ENCODE measurements at regions not wholly inside any gene's neighbourhood (a gene's known extent, or its start where the extent isn't known, plus 50 kb on each side); places are given as distances from the start of the nearest gene placed in this dataset.

DNA sequence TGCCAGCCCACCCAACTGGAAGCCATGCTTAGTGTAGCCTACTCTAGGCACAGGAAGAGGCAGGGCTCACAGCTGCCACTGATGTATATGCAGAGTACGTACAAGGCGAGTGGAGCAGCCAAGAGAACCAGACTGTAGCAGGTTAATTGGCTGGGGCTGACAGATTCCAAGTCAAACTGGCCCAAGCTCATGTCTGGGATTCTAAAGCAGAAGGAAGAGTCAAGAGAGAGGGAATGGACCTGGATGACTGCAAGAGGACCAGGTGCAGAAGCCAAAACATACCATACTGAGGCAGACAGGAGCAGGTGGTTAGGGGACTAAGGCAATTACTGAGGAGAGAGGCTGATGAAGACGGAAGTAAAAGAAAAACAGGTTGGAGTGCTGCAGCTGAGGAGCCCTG lies 51.3 kb upstream of the LRRN2 start:
- Histone ChIP-seq H3K4me1 (ENCODE audit: control insufficient read depth, insufficient read depth, low read length) (peaks cover 6% of the 10 kb centered on the region), H3K36me3 (ENCODE audit: control insufficient read depth, insufficient read depth, low read length) (no peaks in the 10 kb centered on the region), H3K27me3 (ENCODE audit: control insufficient read depth, insufficient read depth, low read length) (peaks cover 20% of the 10 kb centered on the region), H3K4me3 (ENCODE audit: low read depth, low read length) (no peak overlapping the region), H3K9me3 (ENCODE audit: control insufficient read depth, insufficient read depth, low read length) (no peaks in the 10 kb centered on the region), H3K9ac (ENCODE audit: low read depth, low read length) (no peak overlapping the region)

DNA sequence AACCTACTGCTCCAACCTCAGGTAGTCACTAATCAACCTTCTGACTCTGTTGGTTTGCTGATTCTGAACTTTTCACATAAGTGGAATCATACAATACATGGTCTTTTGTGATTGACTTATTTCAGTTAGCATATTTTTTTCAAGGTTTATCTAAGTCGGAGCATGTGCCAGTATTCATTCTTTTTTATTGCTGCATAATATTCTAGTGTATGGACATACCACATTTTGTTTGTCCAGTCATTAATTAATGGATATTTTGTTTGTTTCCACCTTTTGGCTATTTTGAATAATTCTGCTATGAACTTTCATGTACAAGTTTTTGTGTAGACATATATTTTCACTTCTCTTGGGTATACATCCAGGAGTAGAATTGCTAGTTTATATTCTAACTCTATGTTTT lies 53.0 kb upstream of the LRRN2 start:
- Histone ChIP-seq H3K27me3 (ENCODE audit: control insufficient read depth, insufficient read depth, low read length) (peaks cover 22% of the 10 kb centered on the region), H3K9ac (ENCODE audit: low read depth, low read length) (no peak overlapping the region), H3K36me3 (ENCODE audit: control insufficient read depth, insufficient read depth, low read length) (no peaks in the 10 kb centered on the region), H3K4me1 (ENCODE audit: control insufficient read depth, insufficient read depth, low read length) (no peaks in the 10 kb centered on the region), H3K9me3 (ENCODE audit: control insufficient read depth, insufficient read depth, low read length) (no peaks in the 10 kb centered on the region), H3K4me3 (ENCODE audit: low read depth, low read length) (no peak overlapping the region)

DNA sequence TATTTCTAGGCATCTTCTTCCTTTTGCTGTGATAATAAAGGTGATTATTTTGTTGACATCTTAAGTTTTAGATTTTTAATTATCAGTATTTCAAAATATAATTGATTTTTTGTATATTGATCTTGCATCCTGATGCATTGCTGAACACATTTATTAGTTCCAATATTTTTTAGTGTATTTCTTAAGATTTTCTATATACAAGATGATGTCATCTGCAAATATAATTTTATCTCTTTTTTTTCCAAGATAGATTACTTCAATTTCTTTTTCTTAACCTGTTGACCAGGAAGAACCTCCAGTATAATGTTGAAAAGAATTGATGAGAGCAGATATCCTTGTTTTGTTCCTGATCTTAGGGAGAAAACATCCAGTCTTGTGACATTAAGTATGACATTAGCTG lies 54.8 kb upstream of the LRRN2 start:
- Histone ChIP-seq H3K36me3 (ENCODE audit: control insufficient read depth, insufficient read depth, low read length) (no peaks in the 10 kb centered on the region), H3K9me3 (ENCODE audit: control insufficient read depth, insufficient read depth, low read length) (no peaks in the 10 kb centered on the region), H3K27me3 (ENCODE audit: control insufficient read depth, insufficient read depth, low read length) (peaks cover 8% of the 10 kb centered on the region), H3K4me1 (ENCODE audit: control insufficient read depth, insufficient read depth, low read length) (no peaks in the 10 kb centered on the region), H3K9ac (ENCODE audit: low read depth, low read length) (no peak overlapping the region), H3K4me3 (ENCODE audit: low read depth, low read length) (no peak overlapping the region)

DNA sequence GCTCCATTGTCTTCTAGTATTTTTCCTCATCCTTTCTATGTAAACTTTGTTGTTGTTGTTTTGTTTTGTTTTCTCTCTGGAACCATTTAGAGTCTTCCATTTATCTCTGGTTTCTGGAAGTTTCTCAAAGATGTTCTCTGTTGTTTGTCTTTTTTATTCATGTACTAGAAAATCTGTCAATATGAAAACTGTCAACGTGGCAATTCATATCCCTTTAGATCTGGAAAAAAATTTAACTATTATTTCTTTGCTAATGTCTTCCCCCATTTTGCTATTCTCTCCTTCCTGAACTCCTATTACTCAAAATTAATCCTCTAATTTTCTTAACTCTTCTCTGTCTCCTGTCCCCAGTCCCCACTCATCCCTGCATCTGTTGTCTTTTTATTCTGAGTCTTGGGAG lies 55.9 kb upstream of the LRRN2 start:
- Histone ChIP-seq H3K9me3 (ENCODE audit: control insufficient read depth, insufficient read depth, low read length) (no peaks in the 10 kb centered on the region), H3K4me1 (ENCODE audit: control insufficient read depth, insufficient read depth, low read length) (no peaks in the 10 kb centered on the region)

GRCh38 chr1:204742676-204743251 lies 57.2 kb upstream of the LRRN2 start:
- H3K4me3 ChIP-seq (ENCODE audit: low read depth, low read length): no peak overlapping the region
- peaks cover 3% of the 10 kb centered on the region for H3K27me3 ChIP-seq (ENCODE audit: control insufficient read depth, insufficient read depth, low read length)
- H3K4me1 ChIP-seq (ENCODE audit: control insufficient read depth, insufficient read depth, low read length): no peaks in the 10 kb centered on the region

More for the DNA sequence above, 55.9 kb upstream of the LRRN2 start:
- peaks cover 3% of the 10 kb centered on the region for H3K27me3 ChIP-seq (ENCODE audit: control insufficient read depth, insufficient read depth, low read length)
- no peak overlapping the region for H3K9ac ChIP-seq (ENCODE audit: low read depth, low read length)
- H3K4me3 ChIP-seq (ENCODE audit: low read depth, low read length): no peak overlapping the region
- H3K36me3 ChIP-seq (ENCODE audit: control insufficient read depth, insufficient read depth, low read length): no peaks in the 10 kb centered on the region

GRCh38 chr1:204744107-204744779 lies 58.7 kb upstream of the LRRN2 start:
- peaks cover 7% of the 10 kb centered on the region for H3K27me3 ChIP-seq (ENCODE audit: control insufficient read depth, insufficient read depth, low read length)
- H3K4me3 ChIP-seq (ENCODE audit: low read depth, low read length): no peak overlapping the region
- H3K36me3 ChIP-seq (ENCODE audit: control insufficient read depth, insufficient read depth, low read length): no peaks in the 10 kb centered on the region
- H3K4me1 ChIP-seq (ENCODE audit: control insufficient read depth, insufficient read depth, low read length): no peaks in the 10 kb centered on the region
- H3K9ac ChIP-seq (ENCODE audit: low read depth, low read length): no peak overlapping the region
- H3K9me3 ChIP-seq (ENCODE audit: control insufficient read depth, insufficient read depth, low read length): no peaks in the 10 kb centered on the region

More at GRCh38 chr1:204742676-204743251, 57.2 kb upstream of the LRRN2 start:
- Histone ChIP-seq H3K36me3 (ENCODE audit: control insufficient read depth, insufficient read depth, low read length) (no peaks in the 10 kb centered on the region), H3K9ac (ENCODE audit: low read depth, low read length) (no peak overlapping the region), H3K9me3 (ENCODE audit: control insufficient read depth, insufficient read depth, low read length) (no peaks in the 10 kb centered on the region)

- H3K9ac ChIP-seq (ENCODE audit: low read depth, low read length): no peak overlapping the region
- peaks cover 10% of the 10 kb centered on the region for H3K4me1 ChIP-seq (ENCODE audit: control insufficient read depth, insufficient read depth, low read length)
- no peaks in the 10 kb centered on the region for H3K9me3 ChIP-seq (ENCODE audit: control insufficient read depth, insufficient read depth, low read length)
- peaks cover 18% of the 10 kb centered on the region for H3K27me3 ChIP-seq (ENCODE audit: control insufficient read depth, insufficient read depth, low read length)
- H3K4me3 ChIP-seq (ENCODE audit: low read depth, low read length): no peak overlapping the region
- no peaks in the 10 kb centered on the region for H3K36me3 ChIP-seq (ENCODE audit: control insufficient read depth, insufficient read depth, low read length)
Observed at GRCh38 chr1:204746838-204747442, 61.4 kb upstream of the LRRN2 start.

DNA sequence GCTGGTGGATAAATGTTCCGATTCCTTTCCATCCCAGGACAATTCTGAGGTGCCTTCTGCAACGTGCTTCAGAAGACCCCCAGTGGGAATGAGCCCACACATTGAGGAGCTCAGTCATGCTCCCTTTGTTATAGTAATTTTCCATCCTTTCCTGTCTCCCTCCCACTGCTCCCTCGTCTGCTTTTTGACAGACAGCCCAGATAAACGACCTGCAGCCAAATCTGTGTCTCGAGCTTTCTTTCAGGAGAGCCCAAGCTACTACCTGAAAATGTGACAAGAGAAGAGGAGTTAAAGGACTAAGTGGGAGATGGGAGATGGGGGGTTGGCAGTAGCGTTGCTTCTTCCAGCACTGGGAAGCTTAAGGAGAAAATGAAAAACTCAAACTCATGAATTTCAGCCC lies 65.9 kb upstream of the LRRN2 start:
- peak overlapping the region; percentile 69 for H3K4me3 ChIP-seq (ENCODE audit: low read depth, low read length)
- no peak overlapping the region for H3K9ac ChIP-seq (ENCODE audit: low read depth, low read length)
- peaks cover 10% of the 10 kb centered on the region for H3K4me1 ChIP-seq (ENCODE audit: control insufficient read depth, insufficient read depth, low read length)
- peaks cover 15% of the 10 kb centered on the region for H3K27me3 ChIP-seq (ENCODE audit: control insufficient read depth, insufficient read depth, low read length)
- H3K9me3 ChIP-seq (ENCODE audit: control insufficient read depth, insufficient read depth, low read length): no peaks in the 10 kb centered on the region
- H3K36me3 ChIP-seq (ENCODE audit: control insufficient read depth, insufficient read depth, low read length): no peaks in the 10 kb centered on the region

DNA sequence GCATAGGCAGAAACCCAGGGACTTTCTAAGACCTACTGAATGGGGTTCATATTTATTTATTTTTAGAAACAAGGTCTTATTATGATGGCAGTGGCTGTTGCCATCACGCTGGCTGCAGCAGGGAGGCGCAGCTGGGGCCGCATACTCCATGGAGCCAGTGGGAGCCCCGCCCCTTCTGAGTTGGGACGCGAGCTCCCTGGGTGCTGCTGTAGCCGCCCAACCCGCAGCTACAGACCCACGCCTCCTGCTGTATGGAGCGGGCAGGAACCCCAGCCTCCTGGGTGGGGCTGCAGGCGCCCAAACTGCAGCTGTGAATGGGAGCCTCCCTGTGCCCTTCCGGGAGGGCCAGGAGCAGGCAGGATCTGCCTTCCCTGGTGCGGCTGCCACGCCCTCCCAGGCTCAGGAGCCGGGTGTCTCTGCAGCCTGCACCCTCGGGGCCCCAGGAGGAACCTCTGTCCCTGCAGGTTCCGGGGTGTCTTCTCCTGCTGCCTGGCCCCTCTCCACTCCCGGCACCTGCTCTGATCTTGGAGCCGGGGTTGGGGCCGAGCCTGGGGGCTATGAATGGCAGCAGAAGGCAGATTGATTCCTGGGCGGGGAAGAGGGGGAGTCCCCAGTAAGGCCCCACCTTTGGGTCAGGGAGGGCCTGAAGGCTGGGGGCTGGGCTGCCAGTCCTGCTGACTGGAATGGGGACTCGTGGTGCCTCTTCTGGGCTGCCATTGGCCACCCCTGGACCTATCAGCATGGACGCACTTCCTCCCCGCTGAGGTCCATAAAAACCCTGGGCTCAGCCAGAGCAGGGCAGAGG lies 66.5 kb upstream of the LRRN2 start:
- Histone ChIP-seq H3K27me3 (ENCODE audit: control insufficient read depth, insufficient read depth, low read length) (peaks cover 15% of the 10 kb centered on the region), H3K9me3 (ENCODE audit: control insufficient read depth, insufficient read depth, low read length) (no peaks in the 10 kb centered on the region), H3K9ac (ENCODE audit: low read depth, low read length) (no peak overlapping the region), H3K4me3 (ENCODE audit: low read depth, low read length) (peak overlapping the region; percentile 69), H3K4me1 (ENCODE audit: control insufficient read depth, insufficient read depth, low read length) (peaks cover 10% of the 10 kb centered on the region), H3K36me3 (ENCODE audit: control insufficient read depth, insufficient read depth, low read length) (no peaks in the 10 kb centered on the region)

DNA sequence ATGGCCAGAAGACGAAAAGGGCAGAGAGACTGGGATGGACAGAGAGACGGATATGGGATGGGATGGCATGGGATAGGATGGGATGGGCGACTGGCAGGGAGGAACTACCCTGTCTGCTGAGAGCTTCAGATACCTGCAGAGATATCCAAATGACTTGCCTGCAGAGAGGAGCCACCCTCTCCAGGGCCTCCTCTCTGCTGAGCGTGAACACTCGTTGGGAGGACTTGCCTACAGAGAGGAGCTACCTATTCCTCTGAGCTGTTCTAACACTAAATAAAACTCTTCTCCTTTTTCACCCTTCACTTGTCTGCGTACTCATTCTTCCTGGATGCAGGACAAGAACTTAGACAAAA lies 67.1 kb upstream of the LRRN2 start:
- H3K27me3 ChIP-seq (ENCODE audit: control insufficient read depth, insufficient read depth, low read length): peaks cover 15% of the 10 kb centered on the region
- H3K4me3 ChIP-seq (ENCODE audit: low read depth, low read length): peak overlapping the region; percentile 69
- no peaks in the 10 kb centered on the region for H3K9me3 ChIP-seq (ENCODE audit: control insufficient read depth, insufficient read depth, low read length)
- H3K4me1 ChIP-seq (ENCODE audit: control insufficient read depth, insufficient read depth, low read length): peaks cover 10% of the 10 kb centered on the region
- H3K36me3 ChIP-seq (ENCODE audit: control insufficient read depth, insufficient read depth, low read length): no peaks in the 10 kb centered on the region
- no peak overlapping the region for H3K9ac ChIP-seq (ENCODE audit: low read depth, low read length)

DNA sequence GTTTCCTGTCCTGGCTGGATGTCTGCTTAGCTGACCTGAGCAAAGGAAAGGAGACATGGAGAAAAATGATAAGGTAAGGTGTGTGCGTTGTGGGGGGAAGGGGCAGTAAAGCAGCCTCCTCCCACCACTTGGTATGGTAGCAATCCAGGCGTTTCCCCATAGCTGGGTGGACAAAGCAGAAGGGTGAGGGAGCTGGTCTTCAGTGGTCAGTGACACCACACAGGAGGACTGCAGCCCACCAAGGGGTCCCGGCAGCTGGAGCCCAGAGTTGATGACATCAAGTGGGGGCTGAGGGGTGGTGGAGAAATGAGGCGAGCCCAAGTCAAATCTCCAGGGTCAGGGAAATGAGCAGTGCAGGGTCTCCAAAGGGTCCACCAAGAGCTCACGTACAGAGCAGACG lies 69.3 kb upstream of the LRRN2 start:
- H3K9me3 ChIP-seq (ENCODE audit: control insufficient read depth, insufficient read depth, low read length): no peaks in the 10 kb centered on the region
- peaks cover 14% of the 10 kb centered on the region for H3K27me3 ChIP-seq (ENCODE audit: control insufficient read depth, insufficient read depth, low read length)
- H3K9ac ChIP-seq (ENCODE audit: low read depth, low read length): no peak overlapping the region
- peaks cover 10% of the 10 kb centered on the region for H3K4me1 ChIP-seq (ENCODE audit: control insufficient read depth, insufficient read depth, low read length)
- no peaks in the 10 kb centered on the region for H3K36me3 ChIP-seq (ENCODE audit: control insufficient read depth, insufficient read depth, low read length)
- H3K4me3 ChIP-seq (ENCODE audit: low read depth, low read length): no peak overlapping the region

Data from iPS-15b (cell line).